GM12892 (cell line): ENCODE measurements at regions not wholly inside any gene's neighbourhood (a gene's known extent, or its start where the extent isn't known, plus 50 kb on each side); places are given as distances from the start of the nearest gene placed in this dataset.
"Not testable (repeated sequence)": the region's sequence is repeated elsewhere in the genome, so short reads cannot be mapped to it uniquely, and the experiment has no call there.

Experiments used
- DNase-seq: peaks from one replicate; pipeline ENCODE4 v3.0.0; 2011; ENCODE audit not compliant: insufficient read length
- FAIRE-seq: peaks from 2 replicates; lab custom pipeline; 2011; peaks lifted over from hg19 to GRCh38; lab: Jason Lieb, UNC
- POLR2A ChIP-seq: IDR thresholded peaks from 2 replicates; pipeline ENCODE4 v1.6.1; 2011; ENCODE audit warnings: low read depth, low read length, control low read depth
- POLR2AphosphoS5 ChIP-seq: IDR thresholded peaks from 2 replicates; pipeline ENCODE4 v1.6.1; 2011; ENCODE audit warnings: low read depth, low read length, control low read depth
- TAF1 ChIP-seq: IDR thresholded peaks from 2 replicates; pipeline ENCODE4 v1.6.1; 2011; ENCODE audit warnings: low read depth, mild to moderate bottlenecking, control low read depth, low read length, borderline replicate concordance

GRCh38 chr1:857926-858648, 65.6 kb upstream of the SAMD11 start:
- DNase-seq: not testable (repeated sequence)
- peak; percentile 61 for FAIRE-seq

- DNase-seq, FAIRE-seq: not testable (repeated sequence)
These were observed 65.1 kb upstream of the SAMD11 start for GRCh38 chr1:858649-859041.

- DNase-seq, FAIRE-seq: not testable (repeated sequence)
These were observed 62.8 kb upstream of the SAMD11 start for GRCh38 chr1:860941-861340.

DNA sequence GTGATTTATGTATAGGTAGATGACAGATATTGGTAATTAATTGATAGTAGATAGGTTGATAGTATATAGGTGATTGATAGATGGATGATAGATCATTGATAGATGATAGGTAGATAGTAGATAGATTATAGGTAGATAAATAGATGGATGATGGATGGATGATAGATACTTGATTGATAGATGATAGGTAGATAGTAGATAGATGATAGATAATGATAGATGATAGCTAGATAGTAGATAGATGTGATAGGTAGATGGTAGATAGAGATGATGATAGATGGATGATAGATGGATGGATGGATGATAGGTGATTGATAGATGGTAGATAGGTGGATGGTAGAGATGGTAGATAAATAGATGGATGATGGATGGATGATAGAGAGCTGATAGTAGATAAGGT, 62.0 kb upstream of the SAMD11 start:
- DNase-seq (no peak), FAIRE-seq (no peak)
- TF ChIP-seq TAF1 (no peak), POLR2AphosphoS5 (no peak), POLR2A (no peak)

DNA sequence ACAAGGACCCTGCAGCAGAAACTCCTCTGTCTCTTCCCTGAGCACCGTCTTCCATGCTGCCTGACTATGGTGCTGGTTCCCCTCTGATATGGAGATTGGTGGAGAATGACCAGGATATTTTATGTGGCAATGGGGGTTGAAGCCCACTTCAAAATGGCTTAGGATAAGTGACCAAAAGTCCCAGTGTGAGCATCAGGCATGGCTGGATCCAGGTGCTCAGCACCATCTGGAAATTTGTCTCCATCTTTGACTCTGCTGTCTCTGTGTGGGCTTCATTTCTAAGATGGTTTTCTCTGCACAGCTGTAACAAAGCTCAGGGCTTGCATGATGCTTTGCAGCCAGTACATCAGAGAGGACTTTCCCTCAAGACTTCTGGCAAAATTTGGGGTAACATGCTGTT, 61.1 kb upstream of the SAMD11 start:
- DNase-seq, FAIRE-seq: not testable (repeated sequence)

DNA sequence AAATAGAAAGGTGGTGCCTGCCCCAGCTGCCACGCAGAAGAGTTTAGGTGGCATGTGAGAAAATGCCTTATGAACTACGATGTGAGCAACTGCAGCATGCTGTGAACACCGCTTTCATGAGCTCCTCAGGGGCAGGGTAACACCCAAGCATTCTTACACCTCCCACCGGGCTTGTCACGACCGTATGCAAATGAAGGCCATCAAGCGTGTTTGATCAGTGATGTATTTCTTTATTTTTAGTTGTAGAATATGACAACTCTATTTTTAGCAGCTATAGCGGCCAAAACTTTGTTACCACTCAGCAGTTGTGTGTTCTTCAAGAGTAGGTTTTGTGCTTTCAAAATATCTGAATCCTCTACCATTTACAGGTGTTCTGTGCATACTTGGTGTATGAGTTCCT, 58.1 kb upstream of the SAMD11 start:
- not testable (repeated sequence) for FAIRE-seq, DNase-seq

GRCh38 chr1:866095-866494, 57.6 kb upstream of the SAMD11 start:
- no peak for FAIRE-seq
- TF ChIP-seq POLR2A (no peak), TAF1 (no peak)
- no peak for DNase-seq

DNA sequence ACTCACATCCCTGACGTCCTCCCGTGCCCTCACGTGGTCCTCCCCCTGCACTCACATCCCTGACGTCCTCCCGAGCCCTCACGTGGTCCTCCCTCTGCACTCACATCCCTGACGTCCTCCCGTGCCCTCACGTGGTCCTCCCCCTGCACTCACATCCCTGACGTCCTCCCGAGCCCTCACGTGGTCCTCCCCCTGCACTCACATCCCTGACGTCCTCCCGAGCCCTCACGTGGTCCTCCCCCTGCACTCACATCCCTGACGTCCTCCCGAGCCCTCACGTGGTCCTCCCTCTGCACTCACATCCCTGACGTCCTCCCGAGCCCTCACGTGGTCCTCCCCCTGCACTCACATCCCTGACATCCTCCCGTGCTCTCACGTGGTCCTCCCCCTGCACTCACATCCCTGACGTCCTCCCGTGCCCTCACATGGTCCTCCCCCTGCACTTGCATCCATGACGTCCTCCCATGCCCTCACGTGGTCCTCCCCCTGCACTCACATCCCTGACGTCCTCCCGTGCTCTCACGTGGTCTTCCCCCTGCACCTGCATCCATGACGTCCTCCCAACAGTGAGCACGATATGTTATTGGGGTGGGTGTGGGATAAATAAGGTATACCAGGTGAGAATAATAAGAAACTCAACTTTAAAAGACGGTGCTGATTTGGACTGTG, 57.0 kb upstream of the SAMD11 start:
- DNase-seq, FAIRE-seq: not testable (repeated sequence)

GRCh38 chr1:867550-867949, 56.2 kb upstream of the SAMD11 start:
- DNase-seq, FAIRE-seq: not testable (repeated sequence)

DNA sequence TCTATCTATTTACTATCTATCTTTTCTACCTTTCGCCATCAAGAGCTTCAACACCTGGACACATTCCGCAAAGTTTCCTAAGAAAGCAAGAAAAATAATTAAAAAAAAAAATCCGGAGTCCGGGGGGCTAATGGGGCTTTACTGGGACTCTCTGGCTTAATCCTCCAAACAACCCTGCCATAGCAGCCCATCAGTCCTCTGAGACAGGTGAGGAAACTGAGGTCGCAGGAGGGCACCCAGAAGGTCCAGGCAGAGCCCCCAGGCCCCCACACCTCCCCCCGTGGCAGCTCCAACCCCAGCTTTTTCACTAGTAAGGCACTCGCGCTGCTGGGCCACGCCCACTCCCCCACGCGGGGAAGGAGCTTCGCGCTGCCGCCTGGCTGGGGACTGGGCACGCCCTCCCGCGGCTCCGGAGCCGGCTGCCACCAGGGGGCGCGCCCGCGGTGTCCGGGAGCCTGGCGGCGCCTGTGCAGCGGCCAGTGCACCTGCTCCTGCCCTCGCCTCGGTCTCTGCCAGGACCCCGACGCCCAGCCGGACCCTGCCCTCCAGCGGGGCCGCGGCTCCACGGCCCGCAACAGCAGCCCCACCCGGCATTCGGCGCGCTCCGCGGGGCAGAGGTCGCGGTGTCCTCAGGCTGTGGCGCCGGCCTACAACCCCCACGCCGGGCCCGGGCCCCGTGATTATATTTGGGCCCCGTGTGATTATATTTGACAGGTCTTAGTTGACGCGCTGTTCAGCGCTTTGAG, 54.1 kb upstream of the SAMD11 start:
- peak; percentile 73 for DNase-seq
- TF ChIP-seq POLR2AphosphoS5: no peak
- TF ChIP-seq POLR2A: no peak
- TF ChIP-seq TAF1: no peak

More for the DNA sequence above, 54.1 kb upstream of the SAMD11 start:
- peak; percentile 53 for FAIRE-seq
